NB4 (cell line): ENCODE measurements at regions not wholly inside any gene's neighbourhood (a gene's known extent, or its start where the extent isn't known, plus 50 kb on each side); places are given as distances from the start of the nearest gene placed in this dataset.
"Not testable (repeated sequence)": the region's sequence is repeated elsewhere in the genome, so short reads cannot be mapped to it uniquely, and the experiment has no call there.

Source experiments
- CTCF ChIP-seq: IDR thresholded peaks from one replicate; pipeline ENCODE4 v1.5.1; 2012; ENCODE audit warnings: low read depth, low read length
- MAX ChIP-seq: IDR thresholded peaks from 2 replicates; pipeline ENCODE4 v1.6.1; 2011; ENCODE audit warnings: low read depth, low read length
- MYC ChIP-seq: IDR thresholded peaks from 2 replicates; pipeline ENCODE4 v1.6.1; 2011; ENCODE audit warnings: low read depth, low read length
- POLR2A ChIP-seq: IDR thresholded peaks from 2 replicates; pipeline ENCODE4 v1.6.1; 2011; ENCODE audit warnings: mild to moderate bottlenecking; ENCODE audit not compliant: insufficient read length; ENCODE audit errors: extremely low read depth

DNA sequence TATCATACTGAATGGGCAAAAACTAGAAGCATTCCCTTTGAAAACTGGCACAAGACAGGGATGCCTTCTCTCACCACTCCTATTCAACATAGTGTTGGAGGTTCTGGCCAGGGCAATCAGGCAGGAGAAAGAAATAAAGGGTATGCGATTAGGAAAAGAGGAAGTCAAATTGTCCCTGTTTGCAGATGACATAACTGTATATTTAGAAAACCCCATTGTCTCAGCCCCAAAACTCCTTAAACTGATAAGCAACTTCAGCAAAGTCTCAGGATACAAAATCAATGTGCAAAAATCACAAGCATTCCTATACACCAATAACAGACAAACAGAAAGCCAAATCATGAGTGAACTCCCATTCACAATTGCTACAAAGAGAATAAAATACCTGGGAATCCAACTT, 52.5 kb upstream of the CCDC71L start:
- TF ChIP-seq CTCF, POLR2A, MYC, MAX: not testable (repeated sequence)
